Myocyte (in vitro differentiated cells): ENCODE measurements at regions not wholly inside any gene's neighbourhood (a gene's known extent, or its start where the extent isn't known, plus 50 kb on each side); places are given as distances from the start of the nearest gene placed in this dataset.
"Not testable (repeated sequence)": the region's sequence is repeated elsewhere in the genome, so short reads cannot be mapped to it uniquely, and the experiment has no call there.

ENCODE experiments used
- DNase-seq: peaks from one replicate; pipeline ENCODE4 v3.0.0-alpha.2; 2012; ENCODE audit warnings: low read depth

GRCh38 chr17:54180950-54181349, 358.2 kb downstream of the KIF2B start:
- DNase-seq, result peak; percentile 1

GRCh38 chr17:54191261-54191660, 368.5 kb downstream of the KIF2B start:
- DNase-seq, result no peak

- no peak for DNase-seq
Measured at GRCh38 chr17:54194268-54194667, 371.5 kb downstream of the KIF2B start.

- DNase-seq, result no peak
Measured at GRCh38 chr17:54196751-54197150, 374.0 kb downstream of the KIF2B start.

GRCh38 chr17:54201380-54201779, 378.7 kb downstream of the KIF2B start:
- not testable (repeated sequence) for DNase-seq

GRCh38 chr17:54220829-54221228, 398.1 kb downstream of the KIF2B start:
- DNase-seq, result no peak

GRCh38 chr17:54221499-54221898, 398.8 kb downstream of the KIF2B start:
- DNase-seq, result no peak

- no peak for DNase-seq
Measured at GRCh38 chr17:54235571-54235970, 412.8 kb downstream of the KIF2B start.

GRCh38 chr17:54237911-54238515, 415.3 kb downstream of the KIF2B start:
- no peak for DNase-seq

GRCh38 chr17:54239291-54239690, 416.6 kb downstream of the KIF2B start:
- no peak for DNase-seq

- no peak for DNase-seq
Measured at GRCh38 chr17:54255696-54256095, 433.0 kb downstream of the KIF2B start.

- no peak for DNase-seq
Measured at GRCh38 chr17:54256401-54256929, 433.7 kb downstream of the KIF2B start.

- DNase-seq, result no peak
Measured at GRCh38 chr17:54257440-54257839, 434.7 kb downstream of the KIF2B start.

- no peak for DNase-seq
Measured at GRCh38 chr17:54259476-54259875, 436.7 kb downstream of the KIF2B start.

- DNase-seq, result no peak
Measured at GRCh38 chr17:54261465-54261864, 438.7 kb downstream of the KIF2B start.

- no peak for DNase-seq
Measured at GRCh38 chr17:54269881-54270280, 447.2 kb downstream of the KIF2B start.

GRCh38 chr17:54270499-54270898, 447.8 kb downstream of the KIF2B start:
- no peak for DNase-seq

- DNase-seq, result no peak
Measured at GRCh38 chr17:54277868-54278267, 455.1 kb downstream of the KIF2B start.

- DNase-seq, result no peak
Measured at GRCh38 chr17:54280741-54281140, 458.0 kb downstream of the KIF2B start.

- no peak for DNase-seq
Measured at GRCh38 chr17:54282886-54283285, 460.2 kb downstream of the KIF2B start.

GRCh38 chr17:54307351-54307750, 484.6 kb downstream of the KIF2B start:
- no peak for DNase-seq

GRCh38 chr17:54324813-54325212, 502.1 kb downstream of the KIF2B start:
- DNase-seq, result no peak

GRCh38 chr17:54339731-54340130, 517.0 kb downstream of the KIF2B start:
- no peak for DNase-seq

- DNase-seq, result no peak
Measured at GRCh38 chr17:54347495-54347894, 524.8 kb downstream of the KIF2B start.
